IMR-90 (cell line): ENCODE measurements at regions not wholly inside any gene's neighbourhood (a gene's known extent, or its start where the extent isn't known, plus 50 kb on each side); places are given as distances from the start of the nearest gene placed in this dataset.
"Not testable (repeated sequence)": the region's sequence is repeated elsewhere in the genome, so short reads cannot be mapped to it uniquely, and the experiment has no call there.

Source experiments
- ATAC-seq: fragments of 200-7000 bp; cut with Tn5 transposase; 2 replicates; pipeline ENCODE4 v1.9.1; 2020; ENCODE audit warnings: low read depth, mild to moderate bottlenecking, moderate library complexity
- BruUV-seq: library from RNA; stranded (reverse); fragments of 400-500 nt; replicated peaks from 2 replicates; lab custom pipeline; 2021; lab: Mats Ljungman, UMichigan
- CTCF ChIA-PET: fragments of 300-600 bp; formaldehyde crosslinking; extraction: SDS; loops from one replicate; lab custom pipeline; 2021; ENCODE audit warnings: antibody characterized with exemption; lab: Yijun Ruan, JAX
- POLR2A ChIA-PET: fragments of 300-600 bp; sonication (Branson Sonifier 250); formaldehyde crosslinking; loops from one replicate; lab custom pipeline; 2022; ENCODE audit warnings: antibody characterized with exemption; ENCODE audit not compliant: unreplicated experiment; lab: Charles Lee
- DNase-seq: peaks from one replicate; pipeline ENCODE4 v3.0.0; 2013
- H2AFZ ChIP-seq: replicated peaks from 2 replicates; pipeline ENCODE3; 2013; ENCODE audit warnings: low read length, mild to moderate bottlenecking; ENCODE audit not compliant: poor library complexity
- H2AK5ac ChIP-seq: 2 replicates; pipeline ENCODE4 v1.6.1; 2013; ENCODE audit warnings: low read depth, low read length, inconsistent platforms
- H2AK9ac ChIP-seq: replicated peaks from 2 replicates; pipeline ENCODE3; 2013; ENCODE audit warnings: mild to moderate bottlenecking, low read depth, low read length, moderate library complexity; ENCODE audit not compliant: poor library complexity
- H2BK120ac ChIP-seq: 2 replicates; pipeline ENCODE4 v1.6.1; 2013; ENCODE audit warnings: low read depth, low read length, inconsistent platforms
- H2BK15ac ChIP-seq: 3 replicates; pipeline ENCODE4 v1.6.1; 2013; ENCODE audit warnings: low read depth, low read length, inconsistent platforms
- H2BK20ac ChIP-seq: 2 replicates; pipeline ENCODE4 v1.6.1; 2013; ENCODE audit warnings: low read depth, mild to moderate bottlenecking, inconsistent platforms, low read length, moderate library complexity
- H2BK5ac ChIP-seq: 2 replicates; pipeline ENCODE4 v1.6.1; 2013; ENCODE audit warnings: mild to moderate bottlenecking, low read depth, low read length, inconsistent platforms; ENCODE audit not compliant: poor library complexity, severe bottlenecking
- H3K14ac ChIP-seq: replicated peaks from 2 replicates; pipeline ENCODE4 v1.6.1; 2013; ENCODE audit warnings: low read depth, low read length, inconsistent platforms
- H3K18ac ChIP-seq: 2 replicates; pipeline ENCODE4 v1.6.1; 2013; ENCODE audit warnings: low read depth, low read length, control low read depth
- H3K23ac ChIP-seq: 2 replicates; pipeline ENCODE4 v1.6.1; 2013; ENCODE audit warnings: low read depth, low read length, inconsistent platforms
- H3K27ac ChIP-seq: 2 replicates; pipeline ENCODE4 v1.5.1; 2013; ENCODE audit warnings: mild to moderate bottlenecking, control low read depth, low read length; ENCODE audit not compliant: insufficient read depth
- H3K27me3 ChIP-seq: 2 replicates; pipeline ENCODE4 v1.6.1; 2013; ENCODE audit warnings: low read length; ENCODE audit not compliant: control insufficient read depth, insufficient read depth
- H3K36me3 ChIP-seq: 2 replicates; pipeline ENCODE4 v1.6.1; 2013; ENCODE audit warnings: low read length, mixed read lengths; ENCODE audit not compliant: control insufficient read depth, insufficient read depth
- H3K4ac ChIP-seq: 2 replicates; pipeline ENCODE4 v1.6.1; 2013; ENCODE audit warnings: low read depth, low read length, inconsistent platforms
- H3K4me1 ChIP-seq: 2 replicates; pipeline ENCODE4 v1.6.1; 2013; ENCODE audit warnings: low read length, mixed read lengths; ENCODE audit not compliant: control insufficient read depth, insufficient read depth
- H3K4me2 ChIP-seq: 2 replicates; pipeline ENCODE4 v1.6.1; 2013; ENCODE audit warnings: low read depth, mild to moderate bottlenecking, control low read depth, low read length, moderate library complexity
- H3K4me3 ChIP-seq: 2 replicates; pipeline ENCODE4 v1.5.1; 2013; ENCODE audit warnings: low read depth, mild to moderate bottlenecking, control low read depth, low read length, moderate library complexity; ENCODE audit not compliant: insufficient read depth
- H3K56ac ChIP-seq: 2 replicates; pipeline ENCODE4 v1.6.1; 2013; ENCODE audit warnings: low read length, inconsistent platforms; ENCODE audit not compliant: insufficient read depth; ENCODE audit errors: extremely low read depth
- H3K79me1 ChIP-seq, 2 experiments: 2 replicates each; pipeline ENCODE4 v1.6.1; 2013; ENCODE audit warnings: low read length in 2 of 2, inconsistent platforms in 1 of 2, low read depth in 1 of 2
- H3K9ac ChIP-seq: 2 replicates; pipeline ENCODE4 v1.6.1; 2013; ENCODE audit warnings: low read depth, low read length, control low read depth
- H3K9me1 ChIP-seq: 2 replicates; pipeline ENCODE4 v1.6.1; 2013; ENCODE audit warnings: low read length, inconsistent platforms; ENCODE audit not compliant: insufficient read depth
- H3K9me3 ChIP-seq: 2 replicates; pipeline ENCODE4 v1.6.1; 2013; ENCODE audit warnings: low read length; ENCODE audit not compliant: control insufficient read depth, insufficient read depth
- H4K20me1 ChIP-seq: 2 replicates; pipeline ENCODE4 v1.6.1; 2013; ENCODE audit warnings: low read length, inconsistent platforms; ENCODE audit not compliant: insufficient read depth
- H4K5ac ChIP-seq: 2 replicates; pipeline ENCODE4 v1.6.1; 2013; ENCODE audit warnings: mild to moderate bottlenecking, low read depth, low read length, control low read depth
- H4K8ac ChIP-seq, 2 experiments: 2 replicates each; pipeline ENCODE4 v1.6.1; 2013; ENCODE audit warnings: low read depth in 2 of 2, low read length in 2 of 2, control low read depth in 1 of 2, inconsistent platforms in 1 of 2
- H4K91ac ChIP-seq: 2 replicates; pipeline ENCODE4 v1.6.1; 2013; ENCODE audit warnings: low read depth, low read length, inconsistent platforms; ENCODE audit not compliant: insufficient read depth
- WGBS, 2 experiments: methylation state at CpG; one replicate each; pipeline versions ENCODE4 v1.1.5 to v1.1.7; 2013; ENCODE audit warnings: missing lambda C conversion rate in 2 of 2; ENCODE audit not compliant: insufficient read length in 1 of 2; ENCODE audit errors: extremely low coverage in 2 of 2; 5-methylcytosine and 5-hydroxymethylcytosine counted together
- dilution Hi-C: fragments of 300-500 bp; cut with HindIII; formaldehyde crosslinking; loops from one replicate; pipeline ENCODE4 v1.14.3; 2018; ENCODE audit warnings: low sequenced_read_pairs; ENCODE audit not compliant: unreplicated experiment
- in situ Hi-C: fragments of 300-500 bp; cut with MboI; formaldehyde crosslinking; loops from 3 replicates; pipeline ENCODE4 v1.14.3; 2019; ENCODE audit warnings: low sequenced_read_pairs, inconsistent platforms, mixed read lengths
- intact Hi-C: fragments of 100-400 bp; cut with micrococcal nuclease; formaldehyde crosslinking; loops from 2 replicates; pipeline ENCODE4 v1.10.0; 2022

DNA sequence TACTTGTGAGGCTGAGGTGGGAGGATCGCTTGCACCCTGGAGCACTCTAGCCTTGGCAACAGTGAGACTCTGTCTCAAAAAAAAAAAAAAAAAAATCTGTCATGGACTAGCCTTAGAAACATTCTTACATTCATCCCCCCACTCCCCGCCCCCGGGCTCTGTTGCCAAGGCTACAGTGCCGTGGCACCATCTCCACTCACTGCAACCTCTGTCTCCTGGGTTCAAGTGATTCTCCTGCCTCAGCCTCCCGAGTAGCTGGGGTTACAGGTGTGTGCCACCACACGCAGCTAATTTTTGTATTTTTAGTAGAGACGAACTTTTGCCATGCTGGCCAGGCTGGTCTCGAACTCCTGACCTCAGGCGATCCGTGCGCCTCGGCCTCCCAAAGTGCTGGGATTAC, 62.4 kb downstream of the FOXA2 start:
- H3K4me2 ChIP-seq, H4K5ac ChIP-seq, dilution Hi-C loops, H3K14ac ChIP-seq, H2BK20ac ChIP-seq, H3K79me1 ChIP-seq, H3K36me3 ChIP-seq, H3K9ac ChIP-seq, CTCF ChIA-PET, intact Hi-C loops, H3K56ac ChIP-seq, H2AFZ ChIP-seq, DNase-seq, ATAC-seq, H3K27me3 ChIP-seq, H4K20me1 ChIP-seq, H3K23ac ChIP-seq, H2AK5ac ChIP-seq, H3K9me3 ChIP-seq, BruUV-seq, H3K4ac ChIP-seq, H3K27ac ChIP-seq, H2BK120ac ChIP-seq, H3K4me3 ChIP-seq, H3K9me1 ChIP-seq, H4K91ac ChIP-seq, H3K4me1 ChIP-seq, H3K18ac ChIP-seq, H2AK9ac ChIP-seq, in situ Hi-C loops, H2BK5ac ChIP-seq, H4K8ac ChIP-seq, H2BK15ac ChIP-seq, POLR2A ChIA-PET: not testable (repeated sequence)
- WGBS, 2 experiments = no CpG with 5 or more reads among the region's 12 CpGs
